Liver (tissue), 7 donors: ENCODE measurements at regions not wholly inside any gene's neighbourhood (a gene's known extent, or its start where the extent isn't known, plus 50 kb on each side); places are given as distances from the start of the nearest gene placed in this dataset.

Experiments
- DNase-seq: peaks from one replicate; pipeline ENCODE4 v3.0.0-alpha.2; 2017; ENCODE audit warnings: low spot score
- H3K27ac ChIP-seq, 2 donors: one replicate each; pipeline ENCODE4 v1.7.0; 2013; ENCODE audit warnings: inconsistent platforms in 2 of 2, low read length in 2 of 2, control low read depth in 1 of 2, low read depth in 1 of 2, mild to moderate bottlenecking in 1 of 2
- H3K27me3 ChIP-seq, 4 donors: one replicate each; pipeline versions ENCODE4 v1.6.1 to v1.7.0; 2013; ENCODE audit warnings: low read length in 3 of 4, inconsistent platforms in 1 of 4, mild to moderate bottlenecking in 1 of 4, moderate library complexity in 1 of 4; ENCODE audit not compliant: control insufficient read depth in 4 of 4, insufficient read depth in 4 of 4
- H3K36me3 ChIP-seq, 4 donors: one replicate each; pipeline versions ENCODE4 v1.6.1 to v1.7.0; 2013; ENCODE audit warnings: low read length in 3 of 4, mild to moderate bottlenecking in 3 of 4, low read depth in 1 of 4, moderate library complexity in 1 of 4; ENCODE audit not compliant: control insufficient read depth in 4 of 4, insufficient read depth in 3 of 4
- H3K4me1 ChIP-seq, 4 donors: one replicate each; pipeline versions ENCODE4 v1.6.1 to v1.7.0; 2013; ENCODE audit warnings: low read length in 3 of 4, mild to moderate bottlenecking in 3 of 4, moderate library complexity in 1 of 4; ENCODE audit not compliant: control insufficient read depth in 4 of 4, insufficient read depth in 4 of 4
- H3K4me3 ChIP-seq, 3 donors: one replicate each; pipeline versions ENCODE4 v1.6.1 to v1.7.0; 2013; ENCODE audit warnings: low read length in 3 of 3, control low read depth in 1 of 3, low read depth in 1 of 3, mild to moderate bottlenecking in 1 of 3
- H3K9ac ChIP-seq, 2 donors: one replicate each; pipeline ENCODE4 v1.7.0; 2013; ENCODE audit warnings: low read length in 2 of 2, mild to moderate bottlenecking in 2 of 2, moderate library complexity in 2 of 2, control low read depth in 1 of 2, low read depth in 1 of 2
- H3K9me3 ChIP-seq, 4 donors: one replicate each; pipeline versions ENCODE4 v1.6.1 to v1.7.0; 2013; ENCODE audit warnings: low read length in 3 of 4; ENCODE audit not compliant: control insufficient read depth in 4 of 4
- ATF3 ChIP-seq: IDR thresholded peaks from 2 replicates; pipeline ENCODE4 v1.6.1; 2016; ENCODE audit warnings: antibody characterized with exemption
- EGR1 ChIP-seq, 2 donors: IDR thresholded peaks; 2 replicates each; pipeline ENCODE4 v1.6.1; 2016 to 2018; ENCODE audit warnings: antibody characterized with exemption in 2 of 2, low read depth in 2 of 2
- FOXA1 ChIP-seq: IDR thresholded peaks from 2 replicates; pipeline ENCODE4 v1.6.1; 2016; ENCODE audit warnings: antibody characterized with exemption
- FOXA2 ChIP-seq: IDR thresholded peaks from 2 replicates; pipeline ENCODE4 v1.6.1; 2016; ENCODE audit warnings: antibody characterized with exemption
- GABPA ChIP-seq, 2 donors: IDR thresholded peaks in 1 of 2; conservative IDR thresholded peaks in 1 of 2; 2 replicates each; pipeline ENCODE4 v1.6.1; 2016; ENCODE audit warnings: antibody characterized with exemption in 2 of 2, mild to moderate bottlenecking in 1 of 2, moderate library complexity in 1 of 2
- HNF4A ChIP-seq, 2 donors: conservative IDR thresholded peaks; 2 replicates each; pipeline ENCODE4 v1.6.1; 2016; ENCODE audit warnings: antibody characterized with exemption in 2 of 2, mild to moderate bottlenecking in 2 of 2
- JUND ChIP-seq, 2 donors: IDR thresholded peaks; 2 replicates each; pipeline ENCODE4 v1.6.1; 2016; ENCODE audit warnings: antibody characterized with exemption in 2 of 2
- NR2F2 ChIP-seq: IDR thresholded peaks from 2 replicates; pipeline ENCODE4 v1.6.1; 2016; ENCODE audit warnings: antibody characterized with exemption
- RAD21 ChIP-seq, 2 donors: IDR thresholded peaks; 2 replicates each; pipeline ENCODE4 v1.6.1; 2016; ENCODE audit warnings: antibody characterized with exemption in 2 of 2, mild to moderate bottlenecking in 2 of 2
- REST ChIP-seq: IDR thresholded peaks from 2 replicates; pipeline ENCODE4 v1.6.1; 2016; ENCODE audit warnings: antibody characterized with exemption, mild to moderate bottlenecking
- SP1 ChIP-seq: IDR thresholded peaks from 2 replicates; pipeline ENCODE4 v1.6.1; 2018; ENCODE audit warnings: antibody characterized with exemption, mild to moderate bottlenecking
- TAF1 ChIP-seq: conservative IDR thresholded peaks from 2 replicates; pipeline ENCODE4 v1.6.1; 2016; ENCODE audit warnings: antibody characterized with exemption, mild to moderate bottlenecking
- YY1 ChIP-seq: IDR thresholded peaks from 2 replicates; pipeline ENCODE4 v1.6.1; 2016; ENCODE audit warnings: antibody characterized with exemption, mild to moderate bottlenecking
- WGBS: extraction: QIAGEN DNeasy Blood & Tissue Kit; methylation state at CpG from one replicate; pipeline ENCODE4 v1.1.7; 2013; 5-methylcytosine and 5-hydroxymethylcytosine counted together
- donor health status: healthy.
- donor health status: healthy.
- donor health status: healthy.
- donor health status: healthy.

- no peaks in the 10 kb centered on the region for H3K36me3 ChIP-seq
- no peak overlapping the region for H3K4me3 ChIP-seq
- no peak overlapping the region for H3K27ac ChIP-seq
- DNase-seq: no peak
- TF ChIP-seq JUND (IDR thresholded peaks at IDR 0.05) (no peak), YY1 (no peak), ATF3 (no peak), FOXA2 (no peak)
- H3K27me3 ChIP-seq: peaks cover 5 to 19% (median 10%) of the 10 kb centered on the region in 4 donors
- no peak overlapping the region for H3K9ac ChIP-seq
- no peaks in the 10 kb centered on the region for H3K4me1 ChIP-seq
- H3K9me3 ChIP-seq: peaks cover 0 to 8% (median 0%) of the 10 kb centered on the region in 4 donors
- 70% methylated on average over 4 of the region's 4 CpGs for WGBS
Measured at GRCh38 chr5:73306078-73306719, 133.2 kb downstream of the TMEM174 start.

- DNase-seq: no peak
- 83% methylated on average over 3 of the region's 3 CpGs for WGBS
- Histone ChIP-seq H3K27ac (no peak overlapping the region), H3K4me3 (no peak overlapping the region), H3K27me3 (peaks cover 5 to 24% (median 12%) of the 10 kb centered on the region in 4 donors), H3K36me3 (no peaks in the 10 kb centered on the region), H3K4me1 (no peaks in the 10 kb centered on the region), H3K9me3 (peaks cover 0 to 8% (median 0%) of the 10 kb centered on the region in 4 donors), H3K9ac (no peak overlapping the region)
- TF ChIP-seq REST: no peak
- TF ChIP-seq JUND (IDR thresholded peaks at IDR 0.05): no peak
- no peak for TF ChIP-seq EGR1 (IDR thresholded peaks at IDR 0.05; ENCODE audit: low read depth in 2 of 2)
- no peak for TF ChIP-seq YY1
- TF ChIP-seq GABPA (IDR thresholded peaks at IDR 0.05 in 1 of 2, conservative IDR thresholded peaks at IDR 0.05 in 1 of 2): no peak
- TF ChIP-seq NR2F2: no peak
Measured at GRCh38 chr5:73305386-73305785, 132.4 kb downstream of the TMEM174 start.

GRCh38 chr5:73304381-73304780 lies 131.4 kb downstream of the TMEM174 start:
- Histone ChIP-seq H3K4me3 (no peak overlapping the region), H3K27ac (no peak overlapping the region), H3K36me3 (no peaks in the 10 kb centered on the region), H3K9ac (no peak overlapping the region), H3K9me3 (peaks cover 0 to 8% (median 0%) of the 10 kb centered on the region in 4 donors), H3K4me1 (peaks cover 1 to 6% (median 3%) of the 10 kb centered on the region in 4 donors), H3K27me3 (peaks cover 5 to 27% (median 12%) of the 10 kb centered on the region in 4 donors)
- no peak for TF ChIP-seq SP1
- TF ChIP-seq RAD21 (IDR thresholded peaks at IDR 0.05): no peak
- TF ChIP-seq EGR1 (IDR thresholded peaks at IDR 0.05; ENCODE audit: low read depth in 2 of 2): no peak
- no peak for TF ChIP-seq TAF1
- no peak for TF ChIP-seq FOXA1
- TF ChIP-seq HNF4A (conservative IDR thresholded peaks at IDR 0.05): no peak
- WGBS: 68% methylated on average over 2 of the region's 2 CpGs
- no peak for DNase-seq
